Karpas-422 (cell line): ENCODE measurements at regions not wholly inside any gene's neighbourhood (a gene's known extent, or its start where the extent isn't known, plus 50 kb on each side); places are given as distances from the start of the nearest gene placed in this dataset.

Experiments
- DNase-seq: peaks from one replicate; pipeline ENCODE4 v3.0.0-alpha.2; 2015
- H2AFZ ChIP-seq: fragments of 200-600 bp; sonication (generic); 2 replicates; pipeline ENCODE4 v1.6.1; 2014; ENCODE audit warnings: antibody characterized with exemption, low read length, mixed read lengths
- H3K27ac ChIP-seq: fragments of 200-600 bp; sonication (generic); 2 replicates; pipeline ENCODE4 v1.5.1; 2014; ENCODE audit warnings: mild to moderate bottlenecking, low read length, moderate library complexity
- H3K27me3 ChIP-seq: fragments of 200-600 bp; sonication (generic); 2 replicates; pipeline ENCODE4 v1.6.1; 2014; ENCODE audit warnings: low read length, mixed read lengths
- H3K36me3 ChIP-seq: fragments of 200-600 bp; sonication (generic); 2 replicates; pipeline ENCODE4 v1.6.1; 2014; ENCODE audit warnings: low read length, mixed read lengths; ENCODE audit not compliant: insufficient read depth
- H3K4me1 ChIP-seq: fragments of 200-600 bp; sonication (generic); 2 replicates; pipeline ENCODE4 v1.6.1; 2014; ENCODE audit warnings: mild to moderate bottlenecking, low read length, mixed read lengths
- H3K4me2 ChIP-seq: fragments of 200-600 bp; sonication (generic); 2 replicates; pipeline ENCODE4 v1.6.1; 2014; ENCODE audit warnings: low read length, low read depth, mild to moderate bottlenecking; ENCODE audit not compliant: poor library complexity, severe bottlenecking
- H3K4me3 ChIP-seq: fragments of 200-600 bp; sonication (generic); 2 replicates; pipeline ENCODE4 v1.5.1; 2014; ENCODE audit warnings: mild to moderate bottlenecking, antibody characterized with exemption, low read length, mixed read lengths
- H3K79me2 ChIP-seq: fragments of 200-600 bp; sonication (generic); 2 replicates; pipeline ENCODE4 v1.6.1; 2014; ENCODE audit warnings: mild to moderate bottlenecking, low read length, mixed read lengths
- H3K9ac ChIP-seq: fragments of 200-600 bp; sonication (generic); 2 replicates; pipeline ENCODE4 v1.6.0; 2014; ENCODE audit warnings: low read length
- H3K9me2 ChIP-seq: fragments of 200-600 bp; sonication (generic), shearing (Covaris generic); replicated peaks from 2 replicates; pipeline ENCODE4 v1.6.0; 2014; ENCODE audit warnings: mild to moderate bottlenecking, low read length, moderate library complexity; ENCODE audit not compliant: insufficient read depth
- H3K9me3 ChIP-seq: fragments of 300-700, 200-600 bp; sonication (generic); 2 replicates; pipeline ENCODE4 v1.6.1; 2014; ENCODE audit warnings: low read length, mixed read lengths
- H4K20me1 ChIP-seq: fragments of 200-600 bp; sonication (generic); 2 replicates; pipeline ENCODE4 v1.6.1; 2014; ENCODE audit warnings: mild to moderate bottlenecking, antibody characterized with exemption, low read length, low read depth; ENCODE audit not compliant: insufficient read depth

- H3K4me1 ChIP-seq, result no peaks in the 10 kb centered on the region
- H3K9ac ChIP-seq, result no peak overlapping the region
- DNase-seq, result no peak
- H3K4me2 ChIP-seq, result no peak overlapping the region
- H3K27me3 ChIP-seq, result no peaks in the 10 kb centered on the region
- no peak overlapping the region for H2AFZ ChIP-seq
- H3K27ac ChIP-seq, result no peak overlapping the region
- no peak overlapping the region for H3K4me3 ChIP-seq
- H3K9me2 ChIP-seq, result no peaks in the 10 kb centered on the region
- no peaks in the 10 kb centered on the region for H3K9me3 ChIP-seq
- no peaks in the 10 kb centered on the region for H3K36me3 ChIP-seq
- no peaks in the 10 kb centered on the region for H4K20me1 ChIP-seq
- no peaks in the 10 kb centered on the region for H3K79me2 ChIP-seq
Measured at GRCh38 chr3:87856126-87856525, 202.7 kb downstream of the CGGBP1 start.

DNA sequence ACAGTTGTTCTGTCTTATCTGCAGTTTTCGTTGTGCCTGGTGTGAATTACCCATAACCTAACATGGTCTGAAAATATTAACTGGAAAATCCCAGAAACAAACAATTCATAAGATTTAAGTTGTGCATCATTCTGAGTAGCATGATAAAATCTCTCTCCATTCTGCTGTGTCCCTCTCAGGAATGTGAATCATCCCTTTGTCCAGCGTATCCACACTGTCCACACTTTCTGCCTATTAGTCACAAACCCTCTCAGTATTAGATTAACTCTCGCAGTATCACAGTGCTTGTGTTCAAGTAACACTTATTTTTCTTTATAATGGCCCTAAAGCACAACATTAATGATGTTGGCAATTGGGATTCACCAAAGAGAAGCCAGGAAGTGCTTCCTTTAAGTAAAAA lies 203.2 kb downstream of the CGGBP1 start:
- Histone ChIP-seq H4K20me1 (no peaks in the 10 kb centered on the region), H3K9me3 (no peaks in the 10 kb centered on the region), H3K4me3 (no peak overlapping the region), H3K27ac (no peak overlapping the region), H3K9me2 (no peaks in the 10 kb centered on the region), H2AFZ (no peak overlapping the region), H3K79me2 (no peaks in the 10 kb centered on the region), H3K9ac (no peak overlapping the region), H3K27me3 (no peaks in the 10 kb centered on the region), H3K4me1 (no peaks in the 10 kb centered on the region), H3K36me3 (no peaks in the 10 kb centered on the region), H3K4me2 (no peak overlapping the region)
- DNase-seq, result no peak

DNA sequence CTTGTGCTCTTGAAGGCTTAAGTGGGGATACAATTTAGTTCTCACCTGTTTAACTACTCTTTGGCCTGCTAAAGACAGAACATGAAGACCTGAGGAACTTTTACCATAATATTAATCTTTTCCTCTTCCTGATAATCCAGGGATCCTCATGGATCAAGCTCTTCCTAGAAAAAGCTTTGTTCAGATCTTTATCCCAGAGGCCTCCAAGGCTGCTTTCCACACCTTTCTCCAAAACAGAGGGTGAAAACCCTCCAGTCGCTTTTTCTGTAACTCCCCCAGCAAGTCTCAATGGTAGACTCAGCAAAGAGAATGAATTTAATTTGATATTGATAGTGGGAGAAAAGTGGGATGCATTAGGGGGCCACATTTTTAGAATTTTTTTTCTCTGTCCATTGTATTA lies 203.6 kb downstream of the CGGBP1 start:
- Histone ChIP-seq H3K79me2 (no peaks in the 10 kb centered on the region), H3K27me3 (no peaks in the 10 kb centered on the region), H2AFZ (no peak overlapping the region), H3K4me3 (no peak overlapping the region), H4K20me1 (no peaks in the 10 kb centered on the region), H3K4me2 (no peak overlapping the region), H3K27ac (no peak overlapping the region), H3K4me1 (no peaks in the 10 kb centered on the region), H3K9me2 (no peaks in the 10 kb centered on the region), H3K9ac (no peak overlapping the region), H3K9me3 (no peaks in the 10 kb centered on the region), H3K36me3 (no peaks in the 10 kb centered on the region)
- DNase-seq, result no peak

- Histone ChIP-seq H3K36me3 (no peaks in the 10 kb centered on the region), H3K27ac (no peak overlapping the region), H3K4me2 (no peak overlapping the region), H3K79me2 (no peaks in the 10 kb centered on the region), H3K9me2 (no peaks in the 10 kb centered on the region), H3K4me1 (peaks cover 9% of the 10 kb centered on the region), H3K27me3 (no peaks in the 10 kb centered on the region), H4K20me1 (no peaks in the 10 kb centered on the region), H2AFZ (no peak overlapping the region), H3K4me3 (no peak overlapping the region), H3K9me3 (no peaks in the 10 kb centered on the region), H3K9ac (no peak overlapping the region)
- peak; percentile 59 for DNase-seq
Measured at GRCh38 chr3:87848003-87848402, 210.8 kb downstream of the CGGBP1 start.

GRCh38 chr3:87837076-87837475 lies 221.7 kb downstream of the CGGBP1 start:
- no peak overlapping the region for H3K4me3 ChIP-seq
- no peaks in the 10 kb centered on the region for H3K79me2 ChIP-seq
- H3K27me3 ChIP-seq, result no peaks in the 10 kb centered on the region
- no peak for DNase-seq
- no peaks in the 10 kb centered on the region for H4K20me1 ChIP-seq
- no peak overlapping the region for H3K27ac ChIP-seq
- H2AFZ ChIP-seq, result no peak overlapping the region
- no peaks in the 10 kb centered on the region for H3K9me3 ChIP-seq
- H3K9me2 ChIP-seq, result no peaks in the 10 kb centered on the region; the same call in 1 of the 2 replicates
- no peaks in the 10 kb centered on the region for H3K36me3 ChIP-seq
- H3K4me1 ChIP-seq, result no peaks in the 10 kb centered on the region
- no peak overlapping the region for H3K9ac ChIP-seq
- no peak overlapping the region for H3K4me2 ChIP-seq

GRCh38 chr3:87836026-87836425 lies 222.8 kb downstream of the CGGBP1 start:
- no peaks in the 10 kb centered on the region for H3K79me2 ChIP-seq
- H3K4me3 ChIP-seq, result no peak overlapping the region

DNA sequence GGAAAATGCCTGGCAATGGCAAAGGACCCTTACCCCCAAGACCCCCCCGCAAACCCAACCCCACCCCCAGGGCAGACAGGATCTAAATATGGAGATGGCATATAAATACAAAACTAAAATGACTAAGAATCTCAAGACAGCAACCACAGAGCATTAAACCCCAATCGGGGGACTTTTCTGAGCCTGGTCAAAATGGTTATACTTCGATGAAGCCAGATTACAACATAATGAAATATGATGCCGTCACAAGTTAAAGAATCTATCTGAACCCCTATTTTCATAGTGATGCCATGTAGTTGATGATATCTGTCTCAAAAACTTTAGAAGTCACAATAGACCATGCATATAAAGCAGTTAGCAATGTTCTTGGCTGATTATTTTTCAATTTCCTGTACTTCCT lies 223.6 kb downstream of the CGGBP1 start:
- no peak for DNase-seq
- H3K4me3 ChIP-seq, result no peak overlapping the region
- no peaks in the 10 kb centered on the region for H3K9me3 ChIP-seq
- H3K79me2 ChIP-seq, result no peaks in the 10 kb centered on the region
- H3K4me2 ChIP-seq, result no peak overlapping the region
- no peak overlapping the region for H3K9ac ChIP-seq
- H2AFZ ChIP-seq, result no peak overlapping the region
- no peaks in the 10 kb centered on the region; the same call in 1 of the 2 replicates for H3K9me2 ChIP-seq
- H3K27me3 ChIP-seq, result no peaks in the 10 kb centered on the region
- no peaks in the 10 kb centered on the region for H3K36me3 ChIP-seq
- no peak overlapping the region for H3K27ac ChIP-seq
- H4K20me1 ChIP-seq, result no peaks in the 10 kb centered on the region
- H3K4me1 ChIP-seq, result no peaks in the 10 kb centered on the region

More at GRCh38 chr3:87836026-87836425, 222.8 kb downstream of the CGGBP1 start:
- Histone ChIP-seq H3K36me3 (no peaks in the 10 kb centered on the region), H3K9ac (no peak overlapping the region), H3K9me3 (no peaks in the 10 kb centered on the region), H3K4me1 (no peaks in the 10 kb centered on the region), H3K27ac (no peak overlapping the region), H3K4me2 (no peak overlapping the region), H2AFZ (no peak overlapping the region), H3K27me3 (no peaks in the 10 kb centered on the region), H4K20me1 (no peaks in the 10 kb centered on the region), H3K9me2 (no peaks in the 10 kb centered on the region; the same call in 1 of the 2 replicates)
- DNase-seq, result no peak

DNA sequence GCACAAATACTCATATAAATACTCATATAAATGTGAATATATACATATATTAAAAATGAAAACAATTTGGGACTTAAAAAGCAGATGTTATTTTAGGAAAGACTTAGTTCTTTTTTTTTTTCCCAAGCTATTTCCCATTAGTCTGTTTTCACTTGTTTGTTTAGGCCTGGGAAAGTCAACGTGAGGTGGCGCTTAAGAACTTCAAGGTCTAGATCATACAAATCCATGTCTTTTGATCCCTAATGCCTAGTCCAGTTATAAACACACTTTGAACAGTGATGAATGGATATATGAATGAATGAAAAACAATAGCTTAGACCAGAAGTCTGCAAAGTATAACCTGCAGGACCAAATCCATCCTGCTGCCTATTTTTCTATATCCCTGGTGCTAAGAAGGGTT lies 224.5 kb downstream of the CGGBP1 start:
- H3K36me3 ChIP-seq, result no peaks in the 10 kb centered on the region
- no peak for DNase-seq
- H3K9ac ChIP-seq, result no peak overlapping the region
- no peaks in the 10 kb centered on the region for H3K9me3 ChIP-seq
- no peak overlapping the region for H3K27ac ChIP-seq
- no peak overlapping the region for H2AFZ ChIP-seq
- H3K79me2 ChIP-seq, result no peaks in the 10 kb centered on the region
- no peak overlapping the region for H3K4me3 ChIP-seq
- H4K20me1 ChIP-seq, result no peaks in the 10 kb centered on the region
- H3K27me3 ChIP-seq, result no peaks in the 10 kb centered on the region
- no peaks in the 10 kb centered on the region; the same call in 1 of the 2 replicates for H3K9me2 ChIP-seq
- no peak overlapping the region for H3K4me2 ChIP-seq
- H3K4me1 ChIP-seq, result no peaks in the 10 kb centered on the region

DNA sequence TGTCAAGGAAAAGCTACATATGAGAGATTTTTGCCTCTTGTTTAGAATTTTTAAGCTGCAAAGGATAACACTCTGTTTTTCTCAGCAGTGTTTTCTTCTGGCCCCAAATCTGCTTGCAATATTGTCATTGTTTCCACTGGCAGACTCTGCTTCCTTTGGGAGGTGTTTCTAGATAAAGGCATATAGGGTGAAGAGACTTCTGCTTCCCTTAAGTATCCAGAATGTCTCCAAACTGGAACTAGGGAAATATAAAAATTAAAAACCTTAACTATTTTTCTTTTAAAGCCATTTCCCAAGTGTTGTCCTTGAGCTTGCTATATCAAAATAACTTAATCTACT lies 225.8 kb downstream of the CGGBP1 start:
- DNase-seq, result no peak
- H4K20me1 ChIP-seq, result no peaks in the 10 kb centered on the region
- no peak overlapping the region for H3K9ac ChIP-seq
- no peaks in the 10 kb centered on the region for H3K9me2 ChIP-seq
- no peak overlapping the region for H2AFZ ChIP-seq
- no peaks in the 10 kb centered on the region for H3K4me1 ChIP-seq
- H3K9me3 ChIP-seq, result no peaks in the 10 kb centered on the region
- no peaks in the 10 kb centered on the region for H3K79me2 ChIP-seq
- H3K36me3 ChIP-seq, result no peaks in the 10 kb centered on the region
- no peak overlapping the region for H3K4me2 ChIP-seq
- no peak overlapping the region for H3K4me3 ChIP-seq
- no peaks in the 10 kb centered on the region for H3K27me3 ChIP-seq
- no peak overlapping the region for H3K27ac ChIP-seq
